HG03045 (cell line): ENCODE measurements at regions not wholly inside any gene's neighbourhood (a gene's known extent, or its start where the extent isn't known, plus 50 kb on each side); places are given as distances from the start of the nearest gene placed in this dataset.

Experiments
- ATAC-seq: cut with Tn5 transposase; IDR thresholded peaks from one replicate; pipeline ENCODE4 v1.9.1; 2021; ENCODE audit warnings: mild to moderate bottlenecking, moderate library complexity; ENCODE audit not compliant: unreplicated experiment

GRCh38 chr5:110342683-110343082 lies 383.8 kb downstream of the TMEM232 start:
- ATAC-seq, result no peak

- ATAC-seq, result no peak
Measured at GRCh38 chr5:110343616-110344015, 382.9 kb downstream of the TMEM232 start.

GRCh38 chr5:110345623-110346022 lies 380.8 kb downstream of the TMEM232 start:
- no peak for ATAC-seq

GRCh38 chr5:110346893-110347358 lies 379.5 kb downstream of the TMEM232 start:
- ATAC-seq, result no peak

- ATAC-seq, result no peak
Measured at GRCh38 chr5:110347781-110348180, 378.7 kb downstream of the TMEM232 start.

- no peak for ATAC-seq
Measured at GRCh38 chr5:110351430-110351829, 375.0 kb downstream of the TMEM232 start.

GRCh38 chr5:110354311-110354710 lies 372.2 kb downstream of the TMEM232 start:
- no peak for ATAC-seq

- no peak for ATAC-seq
Measured at GRCh38 chr5:110354915-110355644, 371.4 kb downstream of the TMEM232 start.

GRCh38 chr5:110356677-110357076 lies 369.8 kb downstream of the TMEM232 start:
- no peak for ATAC-seq

- no peak for ATAC-seq
Measured at GRCh38 chr5:110359221-110359620, 367.2 kb downstream of the TMEM232 start.

GRCh38 chr5:110361471-110361870 lies 365.0 kb downstream of the TMEM232 start:
- ATAC-seq, result no peak

GRCh38 chr5:110362261-110362660 lies 364.2 kb downstream of the TMEM232 start:
- no peak for ATAC-seq

GRCh38 chr5:110366716-110367115 lies 359.8 kb downstream of the TMEM232 start:
- no peak for ATAC-seq
